Heart left ventricle (tissue), 13 donors: ENCODE measurements at regions not wholly inside any gene's neighbourhood (a gene's known extent, or its start where the extent isn't known, plus 50 kb on each side); places are given as distances from the start of the nearest gene placed in this dataset.

Experiments
- CTCF ChIP-seq, 12 donors: fragments of 200-600 bp; sonication (generic) in 4 of 12; IDR thresholded peaks; one replicate each; pipeline versions ENCODE4 v1.5.0 to v1.8.0; 2018 to 2022; ENCODE audit warnings: antibody characterized with exemption in 12 of 12, mild to moderate bottlenecking in 5 of 12
- POLR2A ChIP-seq, 2 donors: fragments of 450-650 bp; IDR thresholded peaks; one replicate each; pipeline ENCODE4 v1.6.1; 2017; ENCODE audit warnings: antibody characterized with exemption in 2 of 2, mild to moderate bottlenecking in 2 of 2, moderate library complexity in 2 of 2
- donor health status: ischemic (EF 13 %, LVEDD 7.1; RV severe dilation, severe dysfunction).
- donor health status: DM: no; HTN: yes; CAD: no.
- donor health status: DM: no; HTN: no; CAD: no.
- donor health status: ischemic (EF 25% LVEDD 6.9; RV normal size, moderate dysfunction).
- donor health status: ischemic (EF 25% LVEDD 5.7; RV mildly dilated, moderate dysfunction).
- donor health status: ischemic (EF 35%, LVEDD 5.7; RV mildly dilated, moderate dysfunction).
- donor health status: nonischemic (EF 11% LVEDD 7.7; RV severe dilation, severe dysfunction).
- donor health status: DM: yes; HTN: yes; CAD: no.
- donor health status: PGD.
- donor health status: ischemic (EF 29% LVEDD 5.4; RV normal size, mild dysfunction).
- donor health status: nonischemic (EF 23%, LVEDD 6.1; RV moderate dilation, normal function).

DNA sequence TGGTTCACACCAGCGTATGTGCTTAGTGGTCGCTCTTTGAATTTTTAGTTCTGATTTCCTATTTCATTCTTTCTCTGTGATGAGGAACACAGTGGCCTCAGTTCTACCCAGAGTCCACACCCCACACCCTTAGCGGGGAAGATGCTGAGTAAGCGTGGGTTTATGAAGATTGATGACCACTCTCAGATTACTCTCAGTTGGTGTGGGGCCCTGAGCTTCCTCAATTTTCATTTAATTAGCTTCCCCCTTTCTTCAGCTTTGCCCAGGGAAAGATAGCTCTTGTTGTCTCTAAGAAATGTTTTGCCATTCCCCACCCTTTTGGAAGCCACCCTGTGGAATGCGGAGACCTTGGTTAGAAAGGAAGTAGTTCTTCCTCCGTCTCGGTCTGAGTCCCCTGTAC lies 299.9 kb upstream of the PROX1 start:
- TF ChIP-seq CTCF (IDR thresholded peaks at IDR 0.05) (no peak), POLR2A (IDR thresholded peaks at IDR 0.05) (no peak)
